NT2/D1 (cell line): ENCODE measurements at regions not wholly inside any gene's neighbourhood (a gene's known extent, or its start where the extent isn't known, plus 50 kb on each side); places are given as distances from the start of the nearest gene placed in this dataset.

Experiments used
- SUZ12 ChIP-seq: IDR thresholded peaks from 2 replicates; pipeline ENCODE4 v1.6.1; 2011; ENCODE audit not compliant: insufficient read length, insufficient read depth; ENCODE audit errors: extremely low read depth
- YY1 ChIP-seq: IDR thresholded peaks from 2 replicates; pipeline ENCODE4 v1.6.1; 2011; ENCODE audit not compliant: insufficient read length, insufficient read depth
- ZNF274 ChIP-seq: IDR thresholded peaks from 2 replicates; pipeline ENCODE4 v1.6.1; 2011; ENCODE audit warnings: mild to moderate bottlenecking, low read depth, low read length

DNA sequence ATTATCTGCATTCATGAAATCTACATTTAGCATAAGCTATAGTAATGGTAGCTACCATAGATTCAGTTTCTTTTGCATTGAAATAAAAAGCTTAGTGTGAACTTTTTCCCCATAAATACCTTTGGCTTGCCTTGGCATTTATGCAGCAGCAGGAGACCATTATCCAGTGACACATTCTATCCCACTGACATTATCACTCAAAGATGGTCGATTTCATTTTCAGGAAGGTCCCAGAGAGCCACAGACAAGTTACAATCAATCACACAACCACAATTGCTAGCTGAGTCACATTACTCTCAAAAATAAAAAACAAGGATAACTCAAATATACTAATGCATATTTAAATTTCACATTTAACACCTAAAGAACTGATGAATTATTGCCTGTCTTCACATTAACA lies 512.7 kb upstream of the CDH2 start:
- TF ChIP-seq YY1: no peak
- TF ChIP-seq ZNF274: no peak
- TF ChIP-seq SUZ12: no peak
